Mesendoderm (in vitro differentiated cells): ENCODE measurements at regions not wholly inside any gene's neighbourhood (a gene's known extent, or its start where the extent isn't known, plus 50 kb on each side); places are given as distances from the start of the nearest gene placed in this dataset.
"Not testable (repeated sequence)": the region's sequence is repeated elsewhere in the genome, so short reads cannot be mapped to it uniquely, and the experiment has no call there.

Experiments used
- DNase-seq: peaks from one replicate; pipeline ENCODE4 v3.0.0; 2013
- H2AK5ac ChIP-seq: 2 replicates; pipeline ENCODE4 v1.6.1; 2013; ENCODE audit warnings: low read length, inconsistent platforms
- H2BK120ac ChIP-seq: 2 replicates; pipeline ENCODE4 v1.6.1; 2013; ENCODE audit warnings: low read depth, mild to moderate bottlenecking, low read length, moderate library complexity, mixed read lengths
- H2BK15ac ChIP-seq: replicated peaks from 2 replicates; pipeline ENCODE4 v1.6.1; 2013; ENCODE audit warnings: low read depth, mild to moderate bottlenecking, moderate library complexity
- H2BK5ac ChIP-seq: 2 replicates; pipeline ENCODE4 v1.6.1; 2013; ENCODE audit warnings: low read length, inconsistent platforms
- H3K18ac ChIP-seq: 2 replicates; pipeline ENCODE4 v1.6.1; 2013; ENCODE audit warnings: mild to moderate bottlenecking, low read length, mixed read lengths
- H3K23ac ChIP-seq: one replicate; pipeline ENCODE4 v1.6.1; 2013; ENCODE audit warnings: low read length
- H3K27ac ChIP-seq: 2 replicates; pipeline ENCODE4 v1.5.1; 2013; ENCODE audit warnings: low read depth, mild to moderate bottlenecking, inconsistent platforms, low read length, moderate library complexity
- H3K27me3 ChIP-seq: 2 replicates; pipeline ENCODE4 v1.6.1; 2013; ENCODE audit warnings: low read length, control low read depth, mild to moderate bottlenecking, inconsistent platforms; ENCODE audit not compliant: insufficient read depth, poor library complexity
- H3K36me3 ChIP-seq: 2 replicates; pipeline ENCODE4 v1.6.1; 2013; ENCODE audit warnings: low read length, inconsistent platforms; ENCODE audit not compliant: control insufficient read depth, insufficient read depth
- H3K4ac ChIP-seq: one replicate; pipeline ENCODE4 v1.6.1; 2013; ENCODE audit warnings: low read depth, mild to moderate bottlenecking, low read length, moderate library complexity
- H3K4me1 ChIP-seq: 2 replicates; pipeline ENCODE4 v1.6.1; 2013; ENCODE audit warnings: low read depth, low read length, inconsistent platforms; ENCODE audit not compliant: control insufficient read depth
- H3K4me2 ChIP-seq: 2 replicates; pipeline ENCODE4 v1.6.1; 2013; ENCODE audit warnings: low read length
- H3K4me3 ChIP-seq: 2 replicates; pipeline ENCODE4 v1.5.1; 2013; ENCODE audit warnings: mild to moderate bottlenecking, low read length
- H3K56ac ChIP-seq: one replicate; pipeline ENCODE4 v1.6.1; 2013; ENCODE audit warnings: low read length
- H3K79me1 ChIP-seq: 2 replicates; pipeline ENCODE4 v1.6.1; 2013; ENCODE audit warnings: low read length, inconsistent platforms
- H3K79me2 ChIP-seq: 2 replicates; pipeline ENCODE4 v1.6.1; 2013; ENCODE audit warnings: mild to moderate bottlenecking, low read length; ENCODE audit not compliant: control insufficient read depth, insufficient read depth
- H3K9ac ChIP-seq: 2 replicates; pipeline ENCODE4 v1.6.1; 2013; ENCODE audit warnings: low read length, inconsistent platforms
- H4K5ac ChIP-seq: one replicate; pipeline ENCODE4 v1.6.1; 2013; ENCODE audit warnings: low read length
- H4K8ac ChIP-seq: one replicate; pipeline ENCODE4 v1.6.1; 2013; ENCODE audit warnings: low read depth, mild to moderate bottlenecking, control low read depth, low read length, moderate library complexity
- WGBS: extraction: QIAGEN DNeasy Blood & Tissue Kit; methylation state at CpG from one replicate; pipeline ENCODE4 v1.1.7; 2013; ENCODE audit warnings: low lambda C conversion rate, missing lambda C conversion rate; ENCODE audit not compliant: insufficient coverage; ENCODE audit errors: extremely low coverage; 5-methylcytosine and 5-hydroxymethylcytosine counted together

DNA sequence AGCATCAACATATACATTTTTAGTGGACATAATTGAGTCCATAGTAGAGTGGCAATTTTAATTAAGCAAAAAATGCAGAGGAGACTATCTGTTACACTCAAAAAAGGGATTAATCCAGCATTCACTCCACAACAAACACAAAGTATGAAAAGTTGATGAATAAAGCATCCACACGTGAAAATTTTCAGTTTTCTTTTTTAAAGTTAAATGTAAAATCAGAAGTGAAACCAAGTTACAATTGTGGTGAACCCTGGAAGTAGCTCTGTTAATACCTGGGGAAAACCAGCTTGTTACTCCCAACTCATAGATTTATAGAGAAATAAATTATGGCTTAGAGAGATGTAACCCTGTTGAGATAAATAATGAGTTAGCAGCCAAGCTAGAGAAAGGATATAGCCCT, 807.8 kb downstream of the TRIB2 start:
- Histone ChIP-seq H2BK15ac (no peak overlapping the region), H4K5ac (no peak overlapping the region), H3K4ac (no peak overlapping the region), H3K79me1 (no peaks in the 10 kb centered on the region), H4K8ac (no peak overlapping the region), H3K23ac (no peak overlapping the region), H3K4me2 (no peak overlapping the region), H3K4me1 (no peaks in the 10 kb centered on the region), H3K9ac (no peak overlapping the region), H3K79me2 (no peaks in the 10 kb centered on the region), H2BK120ac (no peak overlapping the region), H3K27me3 (no peaks in the 10 kb centered on the region), H3K4me3 (no peak overlapping the region), H3K36me3 (no peaks in the 10 kb centered on the region), H3K27ac (no peak overlapping the region), H3K56ac (no peak overlapping the region), H3K18ac (no peak overlapping the region), H2AK5ac (no peak overlapping the region), H2BK5ac (no peak overlapping the region)
- no CpG with 5 or more reads among the region's 1 CpG for WGBS
- DNase-seq, result no peak

DNA sequence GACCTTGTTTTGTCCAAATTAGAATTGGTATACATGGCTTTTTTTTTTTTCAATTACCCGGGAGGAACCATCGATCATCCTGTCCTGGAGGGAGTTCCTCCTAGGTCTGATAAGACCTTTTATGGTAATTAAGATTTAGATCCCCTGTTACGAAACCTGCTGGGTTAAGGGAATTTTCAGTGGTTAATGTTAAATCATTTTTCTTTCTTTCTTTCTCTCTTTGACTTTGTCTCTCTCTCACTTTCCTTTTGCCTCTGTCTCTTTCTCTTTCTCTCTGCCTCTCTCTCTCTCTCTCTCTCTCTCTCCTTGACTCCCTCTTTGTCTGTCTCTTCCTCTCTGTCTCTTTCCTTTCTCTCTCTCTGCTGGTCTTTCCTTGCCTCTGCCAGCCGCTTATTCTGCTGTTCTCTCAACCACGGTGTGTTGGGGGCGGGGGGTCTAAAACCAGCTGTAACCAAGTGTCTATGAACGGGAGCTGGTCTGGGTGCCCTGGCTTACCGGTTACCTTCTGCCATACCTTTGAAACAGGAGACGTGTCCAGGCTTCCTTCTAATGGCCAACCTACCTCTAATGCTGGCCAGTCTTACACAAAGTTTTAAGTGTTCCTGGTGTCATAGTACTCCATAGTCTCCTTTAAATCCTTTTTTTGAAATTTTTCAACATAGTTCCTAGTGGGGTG, 815.1 kb downstream of the TRIB2 start:
- H2AK5ac ChIP-seq, H3K4me2 ChIP-seq, H3K79me2 ChIP-seq, H4K8ac ChIP-seq, H2BK5ac ChIP-seq, H3K27me3 ChIP-seq, H3K23ac ChIP-seq, H4K5ac ChIP-seq, H3K56ac ChIP-seq, H2BK120ac ChIP-seq, DNase-seq, H3K4ac ChIP-seq, H3K79me1 ChIP-seq, H3K4me1 ChIP-seq, H3K36me3 ChIP-seq, H3K9ac ChIP-seq, H3K4me3 ChIP-seq, H3K18ac ChIP-seq, H2BK15ac ChIP-seq, H3K27ac ChIP-seq: not testable (repeated sequence)
- WGBS, result no CpG with 5 or more reads among the region's 9 CpGs

DNA sequence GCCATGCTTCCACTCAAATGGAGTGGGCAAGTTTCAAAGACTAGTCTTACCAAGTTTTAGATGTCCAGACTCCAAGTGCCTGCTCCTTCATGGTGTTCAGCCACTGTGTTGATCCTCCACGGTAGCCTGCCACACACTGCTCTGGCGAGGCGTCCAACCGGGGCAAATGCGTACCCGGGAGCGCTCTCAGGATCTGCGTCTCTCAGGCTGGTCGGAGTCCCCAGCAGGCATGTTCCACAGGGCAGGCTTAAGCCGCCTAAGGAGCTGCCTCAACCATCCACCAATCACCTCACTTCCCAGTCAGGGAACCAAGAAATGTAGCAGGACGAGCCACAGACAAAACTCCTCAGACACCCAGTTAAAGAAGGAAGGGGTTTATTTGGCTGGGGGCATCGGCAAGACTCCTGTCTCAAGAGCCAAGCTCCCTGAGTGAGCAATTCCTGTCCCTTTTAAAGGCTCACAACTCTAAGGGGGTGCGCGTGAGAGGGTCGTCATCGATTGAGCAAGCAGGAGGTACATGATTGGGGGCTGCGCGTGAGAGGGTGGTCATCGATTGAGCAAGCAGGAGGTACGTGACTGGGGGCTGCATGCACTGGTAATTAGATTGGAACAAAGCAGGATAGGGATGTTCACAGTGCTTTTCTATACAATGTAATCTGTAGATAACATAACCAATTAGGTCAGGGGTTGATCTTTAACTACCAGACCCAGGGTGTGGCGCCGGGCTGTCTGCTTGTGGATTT, 816.2 kb downstream of the TRIB2 start:
- not testable (repeated sequence) for H2BK15ac ChIP-seq, H2AK5ac ChIP-seq, H3K79me2 ChIP-seq, H3K4me1 ChIP-seq, H3K4me3 ChIP-seq, H4K8ac ChIP-seq, H3K4me2 ChIP-seq, H3K27me3 ChIP-seq, H3K18ac ChIP-seq, H4K5ac ChIP-seq, H3K36me3 ChIP-seq, H3K9ac ChIP-seq, H2BK120ac ChIP-seq, DNase-seq, H3K27ac ChIP-seq, H3K79me1 ChIP-seq, H3K56ac ChIP-seq, H2BK5ac ChIP-seq, H3K23ac ChIP-seq, H3K4ac ChIP-seq
- WGBS, result no CpG with 5 or more reads among the region's 22 CpGs

DNA sequence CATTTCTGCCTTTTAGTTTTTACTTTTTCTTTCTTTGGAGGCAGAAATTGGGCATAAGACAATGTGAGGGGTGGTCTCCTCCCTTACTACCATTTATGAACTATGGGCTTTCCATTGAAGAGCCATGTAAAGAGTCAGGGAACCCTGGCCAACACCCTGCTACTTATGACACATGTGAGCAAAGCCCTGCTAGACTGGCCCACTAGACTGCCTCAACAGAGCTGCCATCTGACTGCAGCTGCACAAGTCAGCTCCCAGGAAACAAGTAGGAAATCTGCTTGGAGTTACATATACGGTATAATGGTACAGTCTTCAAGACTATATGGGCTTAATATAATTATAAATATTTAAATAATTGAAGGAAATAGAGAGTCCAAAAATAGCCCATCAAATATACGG, 816.8 kb downstream of the TRIB2 start:
- no peak overlapping the region for H2BK15ac ChIP-seq
- no peak overlapping the region for H3K27ac ChIP-seq
- no peaks in the 10 kb centered on the region for H3K4me1 ChIP-seq
- H4K5ac ChIP-seq, result no peak overlapping the region
- H2BK120ac ChIP-seq, result no peak overlapping the region
- no peak overlapping the region for H2AK5ac ChIP-seq
- no CpG with 5 or more reads among the region's 2 CpGs for WGBS
- H3K79me2 ChIP-seq, result no peaks in the 10 kb centered on the region
- no peak overlapping the region for H3K56ac ChIP-seq
- no peaks in the 10 kb centered on the region for H3K36me3 ChIP-seq
- no peak overlapping the region for H3K9ac ChIP-seq
- H3K79me1 ChIP-seq, result no peaks in the 10 kb centered on the region
- H3K4me2 ChIP-seq, result no peak overlapping the region
- DNase-seq, result no peak
- H2BK5ac ChIP-seq, result no peak overlapping the region
- no peak overlapping the region for H4K8ac ChIP-seq
- no peak overlapping the region for H3K4ac ChIP-seq
- no peak overlapping the region for H3K4me3 ChIP-seq
- H3K27me3 ChIP-seq, result no peaks in the 10 kb centered on the region
- H3K23ac ChIP-seq, result no peak overlapping the region
- no peak overlapping the region for H3K18ac ChIP-seq

DNA sequence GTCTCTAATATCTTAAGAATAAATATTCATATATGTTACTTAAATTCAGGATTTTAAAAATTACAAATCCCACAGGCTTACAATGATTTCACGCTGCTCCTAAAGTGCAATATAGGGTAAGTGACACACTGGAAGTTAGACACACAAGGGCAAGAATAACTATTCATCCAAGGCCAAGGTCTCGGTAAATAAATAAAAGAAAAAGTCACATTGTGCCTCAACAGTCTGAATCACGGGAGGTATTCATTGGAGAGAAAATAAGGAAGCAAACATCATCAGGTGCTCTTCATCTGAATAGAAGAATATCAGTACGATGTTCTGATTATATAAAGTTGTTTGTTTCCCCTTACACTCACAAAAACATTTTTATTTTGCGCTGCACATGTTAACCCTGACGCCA, 820.2 kb downstream of the TRIB2 start:
- H3K36me3 ChIP-seq, result no peaks in the 10 kb centered on the region
- no peak overlapping the region for H2BK120ac ChIP-seq
- H3K56ac ChIP-seq, result no peak overlapping the region
- H3K4me3 ChIP-seq, result no peak overlapping the region
- H3K4me1 ChIP-seq, result no peaks in the 10 kb centered on the region
- no peak overlapping the region for H3K23ac ChIP-seq
- no peak for DNase-seq
- no peak overlapping the region for H3K27ac ChIP-seq
- H4K8ac ChIP-seq, result no peak overlapping the region
- no peaks in the 10 kb centered on the region for H3K79me1 ChIP-seq
- no peak overlapping the region for H3K4me2 ChIP-seq
- no peak overlapping the region for H3K18ac ChIP-seq
- H3K79me2 ChIP-seq, result no peaks in the 10 kb centered on the region
- H4K5ac ChIP-seq, result no peak overlapping the region
- no peaks in the 10 kb centered on the region for H3K27me3 ChIP-seq
- no peak overlapping the region for H2BK5ac ChIP-seq
- no peak overlapping the region for H3K9ac ChIP-seq
- H2BK15ac ChIP-seq, result no peak overlapping the region
- no peak overlapping the region for H3K4ac ChIP-seq
- WGBS, result no CpG with 5 or more reads among the region's 6 CpGs
- no peak overlapping the region for H2AK5ac ChIP-seq
